OCI-LY7 (cell line): ENCODE measurements at regions not wholly inside any gene's neighbourhood (a gene's known extent, or its start where the extent isn't known, plus 50 kb on each side); places are given as distances from the start of the nearest gene placed in this dataset.

Experiments
- BruUV-seq: library from RNA; stranded (reverse); fragments of 400-500 nt; replicated peaks from 2 replicates; lab custom pipeline; 2021; lab: Mats Ljungman, UMichigan
- CTCF ChIA-PET: fragments of 300-600 bp; sonication (Branson Sonifier 250); formaldehyde crosslinking; loops from one replicate; lab custom pipeline; 2022; ENCODE audit warnings: antibody characterized with exemption; ENCODE audit not compliant: unreplicated experiment; lab: Charles Lee
- POLR2A ChIA-PET: fragments of 300-600 bp; sonication (Branson Sonifier 250); formaldehyde crosslinking; loops from one replicate; lab custom pipeline; 2022; ENCODE audit warnings: antibody characterized with exemption; lab: Charles Lee
- DNase-seq: peaks from one replicate; pipeline ENCODE4 v3.0.0-alpha.2; 2015; ENCODE audit warnings: low spot score
- H2AFZ ChIP-seq: fragments of 200-600 bp; sonication (generic), shearing (Covaris generic); 2 replicates; pipeline ENCODE4 v1.6.1; 2014; ENCODE audit warnings: mild to moderate bottlenecking, antibody characterized with exemption, low read length, moderate library complexity
- H3K27ac ChIP-seq: fragments of 200-600 bp; sonication (generic); 2 replicates; pipeline ENCODE4 v1.5.1; 2014; ENCODE audit warnings: mixed run types, low read depth, mild to moderate bottlenecking, moderate library complexity, low read length, inconsistent platforms; ENCODE audit not compliant: poor library complexity, severe bottlenecking
- H3K36me3 ChIP-seq: fragments of 200-600 bp; sonication (generic); 2 replicates; pipeline ENCODE4 v1.6.1; 2014; ENCODE audit warnings: mild to moderate bottlenecking, antibody characterized with exemption, low read length, moderate library complexity, mixed read lengths; ENCODE audit not compliant: insufficient read depth
- H3K4me1 ChIP-seq: fragments of 200-600 bp; sonication (generic); 2 replicates; pipeline ENCODE4 v1.5.1; 2014; ENCODE audit warnings: mild to moderate bottlenecking, low read length; ENCODE audit not compliant: insufficient read depth, poor library complexity, severe bottlenecking
- H3K4me2 ChIP-seq: fragments of 200-600 bp; sonication (generic); 2 replicates; pipeline ENCODE4 v1.6.1; 2014; ENCODE audit warnings: mild to moderate bottlenecking, low read length
- H3K4me3 ChIP-seq: fragments of 200-600 bp; sonication (generic); 2 replicates; pipeline ENCODE4 v1.5.1; 2014; ENCODE audit warnings: mild to moderate bottlenecking, low read depth, low read length; ENCODE audit not compliant: poor library complexity, severe bottlenecking
- H3K79me2 ChIP-seq: fragments of 200-600 bp; sonication (generic); 2 replicates; pipeline ENCODE4 v1.6.1; 2016; ENCODE audit warnings: low read depth, mild to moderate bottlenecking, low read length, moderate library complexity, mixed read lengths; ENCODE audit not compliant: insufficient read depth
- H3K9me2 ChIP-seq: fragments of 200-600 bp; sonication (generic); 2 replicates; pipeline ENCODE4 v1.6.1; 2016; ENCODE audit warnings: mild to moderate bottlenecking, low read length, mixed read lengths; ENCODE audit not compliant: insufficient read depth
- H3K9me3 ChIP-seq: fragments of 200-600 bp; sonication (generic); 2 replicates; pipeline ENCODE4 v1.6.1; 2014; ENCODE audit warnings: mild to moderate bottlenecking, mixed run types, low read length, mixed read lengths
- H4K20me1 ChIP-seq: fragments of 200-600 bp; sonication (generic); 2 replicates; pipeline ENCODE4 v1.6.1; 2014; ENCODE audit warnings: mild to moderate bottlenecking, antibody characterized with exemption, low read length, moderate library complexity, mixed read lengths; ENCODE audit not compliant: insufficient read depth
- EZH2phosphoT487 ChIP-seq: fragments of 200-600 bp; sonication (generic); IDR thresholded peaks from 2 replicates; pipeline ENCODE4 v1.6.1; 2018; ENCODE audit warnings: low read depth, borderline replicate concordance, mild to moderate bottlenecking, mixed run types, antibody characterized with exemption, low read length, moderate library complexity, mixed read lengths
- intact Hi-C: fragments of 100-400 bp; cut with micrococcal nuclease; formaldehyde crosslinking; loops from one replicate; pipeline ENCODE4 v1.10.0; 2022; ENCODE audit not compliant: unreplicated experiment
- TF ChIP-seq, protein P1 (sequence below): fragments of 200-600 bp; sonication (generic); conservative IDR thresholded peaks from 2 replicates; pipeline ENCODE4 v1.5.1; 2014; ENCODE audit warnings: mild to moderate bottlenecking, antibody characterized with exemption, low read length, moderate library complexity, mixed read lengths

DNA sequence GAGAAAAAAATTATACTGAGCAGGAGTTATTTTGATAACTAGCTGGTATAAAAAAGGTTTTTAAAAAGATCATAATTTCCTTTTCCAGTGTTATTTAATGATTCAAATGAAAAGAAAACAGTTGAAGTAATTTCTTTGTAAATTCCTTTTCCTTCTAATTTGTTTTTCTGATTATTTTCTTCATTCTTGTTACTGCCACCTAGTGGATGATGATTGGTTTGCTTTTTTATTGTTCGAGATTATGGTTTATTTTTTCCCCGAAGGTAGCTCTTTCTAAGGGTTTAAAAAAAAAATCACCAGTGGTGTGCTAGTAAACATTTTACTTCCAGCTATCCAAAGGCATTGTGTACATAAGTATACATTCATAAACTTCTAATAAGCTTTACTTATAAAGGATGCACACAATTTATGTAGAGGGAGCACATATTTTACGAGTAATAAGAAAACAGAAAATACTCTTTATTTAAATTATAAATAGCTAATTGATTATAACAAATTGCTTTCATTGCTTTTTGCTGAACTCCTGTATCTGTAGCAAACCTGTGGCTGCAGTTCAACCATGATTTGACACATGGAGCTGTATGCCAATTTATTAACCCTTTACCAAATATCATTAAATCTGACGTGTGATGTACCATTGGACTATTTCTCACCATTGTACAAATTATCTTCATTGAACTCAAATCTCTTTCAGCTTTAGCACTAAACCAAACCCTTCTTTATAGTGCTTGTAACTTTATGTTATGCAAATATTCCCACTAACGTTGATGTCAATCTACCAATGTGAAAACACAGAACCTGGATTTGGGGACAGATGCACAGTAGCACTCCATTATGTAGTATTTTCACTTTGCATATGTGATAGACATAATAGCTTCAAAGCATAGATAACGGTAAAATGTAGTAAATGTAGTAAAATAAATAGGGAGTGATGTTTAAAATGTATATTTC, 97.8 kb upstream of the ANK2 start:
- H3K36me3 ChIP-seq: no peaks in the 10 kb centered on the region

DNA sequence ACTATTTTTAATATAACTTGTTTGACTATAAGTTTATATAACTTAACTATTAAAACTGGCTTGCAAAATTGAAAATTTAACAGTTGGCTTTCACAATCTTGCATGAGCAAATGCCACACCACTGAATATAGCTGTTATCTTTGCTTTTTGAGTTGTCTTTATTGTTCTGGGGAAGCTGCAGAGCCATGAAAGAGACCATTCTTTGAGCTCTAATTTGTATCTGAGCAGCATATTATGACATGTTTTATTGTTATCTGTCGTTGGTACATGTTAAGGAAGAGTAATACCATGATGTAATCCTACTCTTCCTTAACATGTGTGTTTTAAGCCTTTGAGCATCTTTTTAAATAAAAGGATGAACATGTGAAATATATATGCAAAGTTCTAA, 97.1 kb upstream of the ANK2 start:
- no peaks in the 10 kb centered on the region for H3K9me3 ChIP-seq
- no peaks in the 10 kb centered on the region for H3K9me2 ChIP-seq
- POLR2A ChIA-PET: interaction anchor here (1.0 to 1.2 kb wide), 3 partner anchors 11 to 167 kb away, joined by 3 to 4 read pairs (median 3); no protein-coding TSS in a partner anchor
- no peaks in the 10 kb centered on the region for H3K4me1 ChIP-seq
- H3K4me3 ChIP-seq: no peak overlapping the region
- intact Hi-C loops: no loop called here
- no peak overlapping the region for H3K27ac ChIP-seq
- H3K79me2 ChIP-seq: no peaks in the 10 kb centered on the region
- TF ChIP-seq, protein P1, sequence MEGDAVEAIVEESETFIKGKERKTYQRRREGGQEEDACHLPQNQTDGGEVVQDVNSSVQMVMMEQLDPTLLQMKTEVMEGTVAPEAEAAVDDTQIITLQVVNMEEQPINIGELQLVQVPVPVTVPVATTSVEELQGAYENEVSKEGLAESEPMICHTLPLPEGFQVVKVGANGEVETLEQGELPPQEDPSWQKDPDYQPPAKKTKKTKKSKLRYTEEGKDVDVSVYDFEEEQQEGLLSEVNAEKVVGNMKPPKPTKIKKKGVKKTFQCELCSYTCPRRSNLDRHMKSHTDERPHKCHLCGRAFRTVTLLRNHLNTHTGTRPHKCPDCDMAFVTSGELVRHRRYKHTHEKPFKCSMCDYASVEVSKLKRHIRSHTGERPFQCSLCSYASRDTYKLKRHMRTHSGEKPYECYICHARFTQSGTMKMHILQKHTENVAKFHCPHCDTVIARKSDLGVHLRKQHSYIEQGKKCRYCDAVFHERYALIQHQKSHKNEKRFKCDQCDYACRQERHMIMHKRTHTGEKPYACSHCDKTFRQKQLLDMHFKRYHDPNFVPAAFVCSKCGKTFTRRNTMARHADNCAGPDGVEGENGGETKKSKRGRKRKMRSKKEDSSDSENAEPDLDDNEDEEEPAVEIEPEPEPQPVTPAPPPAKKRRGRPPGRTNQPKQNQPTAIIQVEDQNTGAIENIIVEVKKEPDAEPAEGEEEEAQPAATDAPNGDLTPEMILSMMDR: no peak
- TF ChIP-seq EZH2phosphoT487: no peak
- H3K4me2 ChIP-seq: no peak overlapping the region
- CTCF ChIA-PET: interaction anchor here (1.2 kb wide), 1 partner anchor 10 kb away, joined by 3 read pairs; no protein-coding TSS in a partner anchor
- no peaks in the 10 kb centered on the region for H4K20me1 ChIP-seq
- BruUV-seq: no TSS peak
- H2AFZ ChIP-seq: no peak overlapping the region
- no peaks in the 10 kb centered on the region for H3K36me3 ChIP-seq
- DNase-seq: no peak

More for the DNA sequence above, 97.8 kb upstream of the ANK2 start:
- no TSS peak for BruUV-seq
- DNase-seq: peak; percentile 13
- ChIA-PET CTCF (interaction anchor here (1.2 kb wide), 1 partner anchor 11 kb away, joined by 3 read pairs; no protein-coding TSS in a partner anchor), POLR2A (interaction anchor here (0.7 to 1.2 kb wide), 5 partner anchors 10 to 211 kb away, joined by 3 to 4 read pairs (median 3); no protein-coding TSS in a partner anchor)
- no peak overlapping the region for H3K4me3 ChIP-seq
- H4K20me1 ChIP-seq: no peaks in the 10 kb centered on the region
- no peaks in the 10 kb centered on the region for H3K9me3 ChIP-seq
- no peak overlapping the region for H3K4me2 ChIP-seq
- H3K79me2 ChIP-seq: no peaks in the 10 kb centered on the region
- no peaks in the 10 kb centered on the region for H3K4me1 ChIP-seq
- H2AFZ ChIP-seq: no peak overlapping the region
- H3K9me2 ChIP-seq: no peaks in the 10 kb centered on the region
- TF ChIP-seq EZH2phosphoT487: no peak
- TF ChIP-seq, protein P1: peak; percentile 83
- no peak overlapping the region for H3K27ac ChIP-seq
- intact Hi-C loops: no loop called here
